ENCODE measurements at regions not wholly inside any gene's neighbourhood (a gene's known extent, or its start where the extent isn't known, plus 50 kb on each side); places are given as distances from the start of the nearest gene placed in this dataset.
"Not testable (repeated sequence)": the region's sequence is repeated elsewhere in the genome, so short reads cannot be mapped to it uniquely, and the experiment has no call there.

DNA sequence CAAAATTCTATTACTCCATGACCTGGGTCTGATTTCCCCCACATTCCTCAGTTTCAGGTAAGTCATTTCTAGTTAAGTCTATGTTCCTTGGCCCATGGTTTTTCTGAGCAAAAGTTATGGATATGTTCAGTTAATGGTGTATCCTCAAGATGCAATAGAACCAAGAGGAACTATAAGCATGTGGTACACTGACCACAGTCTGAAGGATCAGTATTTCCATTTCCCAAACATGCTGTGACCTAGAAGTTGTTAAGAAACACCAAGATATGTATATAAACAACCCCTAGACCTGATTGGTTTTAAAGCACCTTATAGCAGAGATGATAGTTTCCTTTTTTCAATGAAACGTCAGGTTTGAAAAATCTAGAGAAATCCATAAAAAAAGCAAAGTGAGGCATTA, 94.2 kb upstream of the ABCB5 start:
- no peak for DNase-seq

GRCh38 chr7:20529260-20529659, 86.2 kb upstream of the ABCB5 start:
- no peak for DNase-seq

- DNase-seq: no peak
Observed at GRCh38 chr7:20532890-20533289, 82.6 kb upstream of the ABCB5 start.

DNA sequence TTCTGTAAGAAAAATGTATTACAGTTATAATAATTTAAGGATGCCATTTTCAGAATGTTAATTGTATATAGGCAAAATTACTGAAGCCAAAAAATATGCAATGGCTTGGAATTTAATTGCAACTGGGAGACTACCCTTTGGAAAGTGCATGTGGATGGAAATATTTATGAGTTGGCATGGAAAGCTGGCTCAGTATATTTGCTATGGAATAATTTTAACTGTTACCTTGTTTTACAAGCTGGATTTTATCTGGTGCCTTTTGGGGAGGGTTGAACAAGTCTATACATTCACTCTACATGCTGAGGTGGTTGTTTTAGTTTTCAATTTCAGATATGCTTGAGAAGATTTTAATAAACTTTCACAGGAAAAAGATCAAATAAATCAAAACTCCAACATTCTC, 80.9 kb upstream of the ABCB5 start:
- no peak for DNase-seq

DNA sequence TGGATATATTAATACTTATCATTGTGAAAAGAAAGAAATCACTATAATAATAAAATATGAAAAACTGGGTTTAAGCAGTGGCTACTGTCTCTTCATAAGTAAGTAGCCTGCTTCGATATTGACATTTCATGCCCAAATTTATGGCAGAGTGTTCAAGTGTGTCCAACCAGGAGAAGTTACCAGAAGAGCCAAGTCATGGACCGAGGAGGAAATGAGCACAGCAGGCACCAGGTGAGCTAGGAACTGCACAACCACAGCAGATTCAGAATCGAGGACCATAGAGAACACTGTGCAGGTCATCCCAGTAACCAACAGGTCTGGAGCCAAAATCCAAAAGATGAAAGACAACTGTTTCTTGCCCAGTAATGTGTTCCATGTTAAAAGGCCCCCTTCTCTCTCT, 79.9 kb upstream of the ABCB5 start:
- DNase-seq: no peak

DNA sequence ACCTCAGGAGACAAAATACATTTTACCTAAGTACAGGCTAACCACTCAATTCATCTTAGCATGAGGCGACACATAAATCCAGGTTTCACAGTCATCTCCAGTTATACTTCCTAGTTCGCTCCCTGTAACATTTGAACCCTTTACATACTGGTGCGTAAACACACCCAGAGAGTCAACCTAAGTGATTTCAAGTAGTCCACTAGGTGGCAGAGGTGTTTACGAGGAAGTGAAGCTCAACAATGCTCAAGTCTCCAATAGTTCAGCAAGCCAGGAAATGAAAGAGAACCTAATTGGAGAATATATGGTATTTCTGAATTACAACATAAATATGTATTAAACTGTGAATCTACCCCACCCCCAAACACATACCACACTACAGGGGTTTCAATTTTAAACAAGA, 76.3 kb upstream of the ABCB5 start:
- DNase-seq: peak; percentile 12

- DNase-seq: no peak
Observed at GRCh38 chr7:20541608-20542349, 73.7 kb upstream of the ABCB5 start.

DNA sequence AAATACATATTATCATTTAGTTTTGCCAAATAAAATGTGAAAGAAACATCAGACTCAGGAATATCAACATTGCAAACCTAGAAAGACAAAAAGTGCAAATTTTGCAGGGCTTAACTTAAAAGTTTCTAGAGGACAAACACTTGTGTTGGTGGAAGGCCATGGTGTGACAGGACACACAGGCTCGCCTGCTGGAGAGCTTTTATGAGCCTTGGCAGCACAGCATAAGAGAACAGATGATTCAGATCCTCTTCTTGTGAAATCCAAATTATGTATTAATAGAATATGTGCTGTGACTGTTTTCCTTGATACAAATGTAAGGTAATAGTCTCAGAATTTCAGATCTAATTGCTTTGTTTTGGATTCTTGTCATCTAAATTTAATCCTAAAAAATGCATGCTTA, 72.9 kb upstream of the ABCB5 start:
- no peak for DNase-seq

DNA sequence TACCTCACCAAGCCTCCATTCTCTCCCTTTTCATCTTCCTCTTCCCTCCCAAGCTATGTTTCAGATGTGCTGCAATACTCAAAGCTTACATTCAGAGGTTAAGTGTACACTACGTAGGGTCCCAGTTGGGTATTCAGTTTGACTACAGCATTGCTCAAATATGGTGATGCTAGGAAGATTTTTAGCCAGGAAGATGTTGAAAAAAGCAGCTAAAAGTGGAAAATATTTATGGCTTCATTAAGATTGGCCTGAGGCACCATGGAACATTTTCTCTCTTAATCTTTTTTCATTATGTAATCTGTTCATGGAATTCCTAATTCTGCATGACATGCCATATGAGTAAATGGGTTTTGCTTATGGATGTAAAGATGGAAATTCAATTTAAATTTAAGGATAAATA, 72.0 kb upstream of the ABCB5 start:
- DNase-seq: no peak

DNA sequence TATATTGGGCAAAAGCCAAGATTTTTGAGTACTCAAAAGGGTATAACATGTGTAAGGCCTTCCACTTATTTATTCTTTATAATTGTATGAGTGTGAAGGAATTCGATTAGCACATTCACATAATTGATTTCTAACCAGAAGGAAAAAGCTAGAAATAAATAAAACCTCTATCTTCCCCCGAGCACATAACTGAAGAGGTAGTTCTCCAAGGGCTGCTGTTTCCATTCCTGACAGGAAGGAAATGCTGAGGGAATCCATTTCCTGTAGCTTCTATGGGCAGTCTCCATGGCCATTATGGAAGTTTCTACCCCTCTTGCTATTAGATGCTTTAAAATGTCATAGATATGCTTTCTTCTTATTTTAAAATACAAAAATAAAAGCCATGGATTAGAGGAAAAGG, 70.5 kb upstream of the ABCB5 start:
- no peak for DNase-seq

DNA sequence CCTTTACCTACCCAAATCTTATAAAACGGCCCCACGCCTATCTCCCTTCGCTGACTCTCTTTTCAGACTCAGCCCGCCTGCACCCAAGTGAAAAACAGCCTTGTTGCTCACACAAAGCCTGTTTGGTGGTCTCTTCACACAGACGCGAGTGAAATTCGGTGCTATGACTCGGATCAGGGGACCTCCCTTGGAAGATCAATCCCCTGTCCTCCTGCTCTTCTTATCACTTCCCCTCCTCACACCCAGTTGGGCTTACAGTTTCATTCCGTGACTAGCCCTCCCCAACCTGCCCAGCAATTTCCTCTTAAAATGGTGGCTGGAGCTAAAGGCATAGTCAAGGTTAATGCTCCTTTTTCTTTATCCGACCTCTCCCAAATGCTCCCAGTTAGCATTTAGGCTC, 68.5 kb upstream of the ABCB5 start:
- DNase-seq: not testable (repeated sequence)

DNA sequence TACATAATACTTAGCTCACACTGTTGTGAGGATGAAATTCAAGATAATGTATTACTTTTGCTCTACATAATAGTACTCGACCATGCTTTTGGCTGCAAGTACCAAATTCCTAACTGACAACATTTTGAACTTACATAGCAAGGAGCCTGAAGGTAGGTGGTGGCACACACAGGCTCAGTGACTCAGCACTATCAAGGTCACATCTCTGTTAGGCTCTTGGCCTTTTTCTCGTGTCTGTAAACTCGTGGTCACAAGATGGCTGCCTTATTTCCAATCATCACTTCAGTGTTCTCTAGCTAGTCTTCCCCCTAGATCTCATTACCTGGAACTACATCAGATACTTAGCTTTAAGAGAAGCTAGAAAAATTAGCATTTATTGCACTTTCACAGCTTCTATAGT, 61.4 kb upstream of the ABCB5 start:
- no peak for DNase-seq

DNA sequence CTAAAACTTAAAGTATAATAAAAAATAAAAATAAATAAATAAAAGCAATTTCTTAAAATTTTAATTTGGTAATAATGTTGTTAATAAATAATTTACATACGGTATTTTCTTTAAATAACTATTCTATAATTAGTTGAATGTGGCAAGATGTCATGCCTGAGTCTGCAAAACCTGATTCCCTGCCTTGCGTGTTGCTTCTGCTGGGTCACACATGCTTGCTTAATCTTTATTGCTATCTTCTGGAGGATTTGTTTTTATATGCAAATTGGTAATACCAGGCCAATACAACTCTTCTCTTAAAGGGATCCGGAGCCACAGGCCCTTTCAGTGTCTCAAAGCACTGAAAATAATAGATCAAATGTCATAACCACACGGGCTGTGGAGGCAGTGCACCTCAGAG, 59.4 kb upstream of the ABCB5 start:
- DNase-seq: no peak

- DNase-seq: no peak
Observed at GRCh38 chr7:20557116-20557515, 58.4 kb upstream of the ABCB5 start.

DNA sequence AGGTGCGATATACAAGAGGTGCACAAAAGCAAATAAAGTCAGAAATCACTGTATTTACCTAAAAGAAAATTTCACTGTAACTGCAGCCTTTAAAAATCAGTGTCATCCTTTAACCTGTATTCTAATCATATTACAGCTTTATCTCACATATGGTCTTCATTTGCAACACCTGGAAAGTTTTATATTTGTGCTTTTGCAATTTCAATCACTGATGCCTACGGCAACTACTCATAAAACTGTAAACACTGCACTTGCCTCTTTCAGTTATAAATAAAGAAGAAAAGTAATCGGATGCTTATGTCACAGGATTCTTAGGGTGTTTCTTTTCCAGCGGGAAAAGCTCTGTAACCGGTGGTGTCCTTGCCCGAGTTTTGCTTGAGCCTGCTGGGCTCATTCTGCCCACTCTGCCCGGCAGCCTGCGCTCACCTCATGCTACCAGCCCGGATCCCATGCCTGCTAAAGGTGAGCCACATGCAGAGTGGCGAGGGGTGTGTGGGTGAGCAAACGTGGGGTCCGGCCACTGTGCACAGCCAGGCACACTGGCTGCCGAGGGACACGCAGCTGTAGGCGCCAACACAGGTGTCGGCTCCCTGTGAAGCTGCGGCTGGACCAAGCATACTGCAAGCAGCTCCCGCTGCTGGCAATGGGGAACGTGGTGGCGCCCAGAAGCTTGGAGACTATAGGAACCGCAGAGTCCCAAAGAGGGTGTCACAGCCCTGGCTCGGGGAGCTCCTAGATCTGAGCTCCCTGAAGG, 56.3 kb upstream of the ABCB5 start:
- DNase-seq: no peak

DNA sequence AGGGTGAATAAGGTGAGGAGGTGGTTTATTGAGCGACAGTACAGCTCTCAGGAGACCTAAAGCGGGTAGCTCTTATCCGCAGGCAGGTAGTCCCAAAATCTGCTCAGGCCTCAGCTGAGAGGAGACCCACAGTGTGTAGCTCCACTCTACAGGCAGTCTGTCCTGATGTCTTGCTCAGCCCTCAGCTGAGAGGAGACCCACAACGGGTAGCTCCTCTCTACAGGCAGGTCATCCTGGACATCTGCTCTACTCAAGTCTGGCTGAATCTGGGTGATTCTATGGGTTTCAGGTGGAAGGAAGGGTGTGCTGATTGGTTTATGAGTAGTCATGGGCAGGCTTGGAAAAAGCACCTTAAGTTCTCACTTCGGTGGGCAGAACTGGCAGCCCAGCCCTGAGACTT, 55.6 kb upstream of the ABCB5 start:
- DNase-seq: no peak

GRCh38 chr7:20560325-20561180, 54.9 kb upstream of the ABCB5 start:
- DNase-seq: peak; percentile 74

- no peak for DNase-seq
Observed at GRCh38 chr7:20561466-20561865, 54.0 kb upstream of the ABCB5 start.

DNA sequence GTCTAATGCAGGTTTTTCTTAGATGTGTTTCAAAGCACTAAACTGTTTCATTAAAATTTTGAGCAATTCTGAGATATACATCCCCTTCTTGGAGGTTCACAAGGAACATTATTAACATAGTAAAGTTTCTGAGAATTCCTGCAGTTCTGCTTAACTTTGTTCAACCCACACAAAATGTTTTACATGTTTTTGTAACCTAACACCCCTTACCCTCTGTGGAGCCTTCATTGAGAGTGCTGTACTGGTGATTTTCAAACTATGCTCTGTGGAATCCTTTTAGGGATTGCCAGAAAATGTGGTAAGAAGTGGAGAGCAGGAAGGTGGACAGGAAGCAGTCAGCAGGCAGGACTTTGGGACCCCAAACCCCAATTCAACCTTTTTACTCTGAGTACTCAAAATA, 53.6 kb upstream of the ABCB5 start:
- no peak for DNase-seq

DNA sequence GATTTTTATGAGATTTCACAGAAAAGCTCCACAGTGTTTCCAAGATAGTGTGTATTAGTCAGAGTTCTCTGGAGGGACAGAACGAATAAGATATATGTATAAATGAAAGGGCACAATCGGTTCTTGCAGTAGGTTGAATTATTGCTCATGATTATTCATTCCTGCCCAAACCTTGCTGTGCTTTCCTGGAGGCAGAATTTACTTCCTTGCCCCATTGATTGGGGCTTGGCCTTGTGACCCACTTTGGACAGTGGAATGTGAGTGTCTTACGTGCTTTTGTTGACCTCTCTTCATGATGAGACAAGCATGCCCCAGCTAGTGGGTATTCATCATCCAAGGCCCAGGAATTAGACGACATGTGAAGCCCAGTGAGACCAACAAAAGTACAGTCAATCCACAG, 53.0 kb upstream of the ABCB5 start:
- DNase-seq: no peak
